ENCODE measurements at regions not wholly inside any gene's neighbourhood (a gene's known extent, or its start where the extent isn't known, plus 50 kb on each side); places are given as distances from the start of the nearest gene placed in this dataset.

DNA sequence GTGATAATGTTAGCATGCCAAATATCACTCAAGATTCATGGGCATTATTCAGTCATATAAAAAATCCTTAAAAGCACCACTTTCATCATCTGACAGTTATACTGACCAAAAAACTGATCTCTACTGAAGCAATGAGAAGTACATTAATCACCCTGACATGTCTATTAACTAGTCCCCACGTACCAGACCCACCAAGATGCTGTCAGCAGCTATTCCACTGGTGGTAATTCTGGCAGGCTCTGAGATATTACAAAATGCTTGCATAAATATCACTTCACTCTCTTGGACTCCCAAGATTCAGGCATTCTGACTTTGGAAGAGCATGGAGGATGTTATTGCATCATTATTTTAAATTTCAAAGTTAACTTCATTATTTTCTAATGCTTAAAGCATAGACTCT is 717.0 kb downstream of the DNAH5 start:
- TF ChIP-seq POLR2AphosphoS5 (IDR thresholded peaks at IDR 0.05) (no peak), POLR2A (IDR thresholded peaks at IDR 0.05) (no peak), EP300 (IDR thresholded peaks at IDR 0.05) (no peak)
- TF ChIP-seq, protein P1, sequence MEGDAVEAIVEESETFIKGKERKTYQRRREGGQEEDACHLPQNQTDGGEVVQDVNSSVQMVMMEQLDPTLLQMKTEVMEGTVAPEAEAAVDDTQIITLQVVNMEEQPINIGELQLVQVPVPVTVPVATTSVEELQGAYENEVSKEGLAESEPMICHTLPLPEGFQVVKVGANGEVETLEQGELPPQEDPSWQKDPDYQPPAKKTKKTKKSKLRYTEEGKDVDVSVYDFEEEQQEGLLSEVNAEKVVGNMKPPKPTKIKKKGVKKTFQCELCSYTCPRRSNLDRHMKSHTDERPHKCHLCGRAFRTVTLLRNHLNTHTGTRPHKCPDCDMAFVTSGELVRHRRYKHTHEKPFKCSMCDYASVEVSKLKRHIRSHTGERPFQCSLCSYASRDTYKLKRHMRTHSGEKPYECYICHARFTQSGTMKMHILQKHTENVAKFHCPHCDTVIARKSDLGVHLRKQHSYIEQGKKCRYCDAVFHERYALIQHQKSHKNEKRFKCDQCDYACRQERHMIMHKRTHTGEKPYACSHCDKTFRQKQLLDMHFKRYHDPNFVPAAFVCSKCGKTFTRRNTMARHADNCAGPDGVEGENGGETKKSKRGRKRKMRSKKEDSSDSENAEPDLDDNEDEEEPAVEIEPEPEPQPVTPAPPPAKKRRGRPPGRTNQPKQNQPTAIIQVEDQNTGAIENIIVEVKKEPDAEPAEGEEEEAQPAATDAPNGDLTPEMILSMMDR (IDR thresholded peaks at IDR 0.05) = no peak
- 0% methylated on average over 1 of the region's 1 CpG for WGBS
- Histone ChIP-seq H3K27me3 (no peaks in the 10 kb centered on the region), H3K27ac (no peak overlapping the region), H3K9me3 (no peaks in the 10 kb centered on the region), H3K4me1 (no peaks in the 10 kb centered on the region), H3K36me3 (no peaks in the 10 kb centered on the region), H3K4me3 (no peak overlapping the region)
- DNase-seq (ENCODE audit: low spot score in 2 of 2) = no peak

DNA sequence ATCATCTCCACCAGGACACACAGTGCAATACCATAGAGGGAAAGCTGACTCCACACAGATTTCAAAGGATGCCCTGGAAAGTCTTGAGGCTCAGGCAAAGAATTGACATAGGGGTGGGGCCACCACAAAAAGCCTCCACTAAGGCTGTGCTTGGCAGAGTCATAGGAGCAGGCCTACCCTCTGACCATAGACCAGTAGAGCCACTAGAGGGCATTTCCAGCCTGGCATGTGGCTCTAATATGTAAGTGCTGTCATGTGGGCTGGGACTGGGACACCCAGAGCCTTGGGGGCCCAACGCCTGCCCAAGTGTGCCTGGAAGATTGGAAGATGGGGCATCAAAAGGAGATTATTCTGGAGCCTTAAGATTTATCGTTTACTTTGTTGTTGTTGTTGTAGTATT is 726.0 kb downstream of the DNAH5 start:
- TF ChIP-seq, protein P1 (IDR thresholded peaks at IDR 0.05) = no peak
- no peak for TF ChIP-seq POLR2A (IDR thresholded peaks at IDR 0.05)
- TF ChIP-seq POLR2AphosphoS5 (IDR thresholded peaks at IDR 0.05) = no peak
- no peak for TF ChIP-seq EP300 (IDR thresholded peaks at IDR 0.05)
- Histone ChIP-seq H3K9me3 (no peaks in the 10 kb centered on the region), H3K4me3 (no peak overlapping the region), H3K27ac (no peak overlapping the region), H3K27me3 (no peaks in the 10 kb centered on the region), H3K4me1 (no peaks in the 10 kb centered on the region), H3K36me3 (no peaks in the 10 kb centered on the region)
- WGBS = 85% methylated on average over 2 of the region's 2 CpGs
- DNase-seq (ENCODE audit: low spot score in 2 of 2) = no peak

DNA sequence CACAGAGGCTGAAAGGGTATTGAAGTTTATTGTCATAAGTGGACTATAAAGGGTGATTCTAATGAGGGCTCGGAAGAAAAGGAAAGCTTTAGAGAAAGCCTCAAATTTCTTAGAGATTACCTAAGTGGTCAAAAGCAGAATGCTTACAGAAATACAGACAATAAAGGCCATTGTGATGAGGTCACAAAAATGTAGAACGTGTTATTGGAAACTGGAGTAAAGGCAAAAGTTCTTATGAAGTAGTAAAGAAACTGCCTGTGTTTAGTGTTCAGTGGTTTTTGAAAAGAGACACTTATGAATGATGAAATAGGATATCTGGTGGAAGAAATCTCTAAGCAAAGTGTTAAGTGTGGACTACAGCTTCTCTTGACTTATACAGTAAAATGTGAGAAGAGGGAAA is 726.9 kb downstream of the DNAH5 start:
- DNase-seq (ENCODE audit: low spot score in 2 of 2) = no peak
- Histone ChIP-seq H3K36me3 (no peaks in the 10 kb centered on the region), H3K4me3 (no peak overlapping the region), H3K4me1 (no peaks in the 10 kb centered on the region), H3K27me3 (no peaks in the 10 kb centered on the region), H3K27ac (no peak overlapping the region), H3K9me3 (no peaks in the 10 kb centered on the region)
- no peak for TF ChIP-seq POLR2AphosphoS5 (IDR thresholded peaks at IDR 0.05)
- TF ChIP-seq EP300 (IDR thresholded peaks at IDR 0.05) = no peak
- TF ChIP-seq POLR2A (IDR thresholded peaks at IDR 0.05) = no peak
- WGBS = 74% methylated on average over 2 of the region's 2 CpGs

DNA sequence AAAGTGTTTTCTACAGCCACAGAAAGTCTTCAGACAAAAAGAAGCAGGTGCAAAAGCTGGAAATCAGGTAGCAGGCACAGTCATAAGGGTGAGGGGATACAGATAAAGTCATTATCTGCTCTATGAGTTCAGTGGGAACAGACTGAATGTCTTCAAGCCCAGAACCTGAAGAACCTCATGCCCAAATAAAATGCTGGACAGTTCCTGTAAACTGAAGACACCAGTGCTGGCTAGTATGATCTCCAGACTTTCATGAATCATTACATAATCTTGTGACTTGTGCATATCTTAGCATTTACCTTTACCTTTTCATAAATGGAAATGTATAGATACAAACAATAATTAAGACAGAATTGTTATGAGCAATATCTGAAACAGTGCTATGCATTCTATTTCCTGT is 728.7 kb downstream of the DNAH5 start:
- no peaks in the 10 kb centered on the region for H3K9me3 ChIP-seq
- no peaks in the 10 kb centered on the region for H3K4me1 ChIP-seq
- no peak overlapping the region for H3K27ac ChIP-seq
- TF ChIP-seq POLR2A (IDR thresholded peaks at IDR 0.05) (no peak), POLR2AphosphoS5 (IDR thresholded peaks at IDR 0.05) (no peak), EP300 (IDR thresholded peaks at IDR 0.05) (no peak)
- TF ChIP-seq, protein P1 (IDR thresholded peaks at IDR 0.05) = no peak
- no peak overlapping the region for H3K4me3 ChIP-seq
- no peaks in the 10 kb centered on the region for H3K36me3 ChIP-seq
- H3K27me3 ChIP-seq = no peaks in the 10 kb centered on the region
- DNase-seq (ENCODE audit: low spot score in 2 of 2) = no peak

GRCh38 chr5:13215370-13215769 is 729.1 kb downstream of the DNAH5 start:
- Histone ChIP-seq H3K27me3 (no peaks in the 10 kb centered on the region), H3K9me3 (no peaks in the 10 kb centered on the region), H3K36me3 (no peaks in the 10 kb centered on the region), H3K27ac (no peak overlapping the region), H3K4me1 (no peaks in the 10 kb centered on the region), H3K4me3 (no peak overlapping the region)
- no peak for DNase-seq (ENCODE audit: low spot score in 2 of 2)
- TF ChIP-seq, protein P1 (IDR thresholded peaks at IDR 0.05) = no peak
- TF ChIP-seq EP300 (IDR thresholded peaks at IDR 0.05) (no peak), POLR2AphosphoS5 (IDR thresholded peaks at IDR 0.05) (no peak), POLR2A (IDR thresholded peaks at IDR 0.05) (no peak)
- 79% methylated on average over 2 of the region's 2 CpGs for WGBS

- Histone ChIP-seq H3K27me3 (no peaks in the 10 kb centered on the region), H3K4me1 (no peaks in the 10 kb centered on the region), H3K9me3 (no peaks in the 10 kb centered on the region), H3K4me3 (no peak overlapping the region), H3K27ac (no peak overlapping the region), H3K36me3 (no peaks in the 10 kb centered on the region)
- no peak for TF ChIP-seq POLR2AphosphoS5 (IDR thresholded peaks at IDR 0.05)
- TF ChIP-seq EP300 (IDR thresholded peaks at IDR 0.05) = no peak
- TF ChIP-seq POLR2A (IDR thresholded peaks at IDR 0.05) = no peak
- TF ChIP-seq, protein P1 (IDR thresholded peaks at IDR 0.05) = no peak
- DNase-seq (ENCODE audit: low spot score in 2 of 2) = no peak
- 47% methylated on average over 1 of the region's 1 CpG for WGBS
Measured at GRCh38 chr5:13214182-13214581, 730.3 kb downstream of the DNAH5 start.
